ENCODE measurements at regions not wholly inside any gene's neighbourhood (a gene's known extent, or its start where the extent isn't known, plus 50 kb on each side); places are given as distances from the start of the nearest gene placed in this dataset.
"Not testable (repeated sequence)": the region's sequence is repeated elsewhere in the genome, so short reads cannot be mapped to it uniquely, and the experiment has no call there.

- Histone ChIP-seq H3K9me3 (ENCODE audit: control insufficient read depth, low read length) (no peaks in the 10 kb centered on the region), H3K36me3 (ENCODE audit: control insufficient read depth, insufficient read depth, low read length, severe bottlenecking) (no peaks in the 10 kb centered on the region), H3K9ac (ENCODE audit: low read length) (no peak overlapping the region), H3K4me3 (ENCODE audit: low read length) (no peak overlapping the region), H3K4me1 (ENCODE audit: control insufficient read depth, insufficient read depth, low read length) (no peaks in the 10 kb centered on the region), H3K27me3 (replicated peaks; ENCODE audit: control insufficient read depth, insufficient read depth, low read length) (no peaks in the 10 kb centered on the region)
- no peak for DNase-seq (ENCODE audit: low read depth)
Measured at GRCh38 chr7:152594801-152595200, 81.1 kb downstream of the XRCC2 start.

GRCh38 chr7:152591976-152592375 is 84.0 kb downstream of the XRCC2 start:
- H3K9me3 ChIP-seq (ENCODE audit: control insufficient read depth, low read length) = no peaks in the 10 kb centered on the region
- peaks cover 4% of the 10 kb centered on the region for H3K4me1 ChIP-seq (ENCODE audit: control insufficient read depth, insufficient read depth, low read length)
- DNase-seq (ENCODE audit: low read depth) = no peak
- H3K9ac ChIP-seq (ENCODE audit: low read length) = no peak overlapping the region
- no peak overlapping the region for H3K4me3 ChIP-seq (ENCODE audit: low read length)
- H3K36me3 ChIP-seq (ENCODE audit: control insufficient read depth, insufficient read depth, low read length, severe bottlenecking) = no peaks in the 10 kb centered on the region
- H3K27me3 ChIP-seq (replicated peaks; ENCODE audit: control insufficient read depth, insufficient read depth, low read length) = no peaks in the 10 kb centered on the region

DNA sequence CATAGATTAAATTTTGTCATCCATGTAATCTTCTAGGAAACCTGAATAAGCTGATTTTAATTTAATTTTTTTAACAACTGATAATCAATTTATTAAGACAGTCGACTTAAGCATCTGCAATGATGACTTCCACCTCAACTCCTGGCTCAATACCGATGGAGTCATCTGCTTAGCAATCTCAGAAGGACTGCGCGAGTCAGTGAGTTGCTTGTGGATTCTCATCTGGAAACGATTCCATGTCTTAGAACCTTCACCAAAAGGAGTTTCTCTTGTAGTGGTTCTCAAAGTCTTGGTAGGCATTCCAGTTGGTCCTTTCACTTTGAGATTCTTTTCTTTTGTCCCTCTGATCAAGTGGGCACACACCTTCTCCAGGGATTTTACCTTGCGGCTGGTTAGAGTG is 85.5 kb downstream of the XRCC2 start:
- H3K9me3 ChIP-seq (ENCODE audit: control insufficient read depth, low read length) = no peaks in the 10 kb centered on the region
- H3K4me3 ChIP-seq (ENCODE audit: low read length) = no peak overlapping the region
- H3K9ac ChIP-seq (ENCODE audit: low read length) = no peak overlapping the region
- no peaks in the 10 kb centered on the region for H3K36me3 ChIP-seq (ENCODE audit: control insufficient read depth, insufficient read depth, low read length, severe bottlenecking)
- H3K27me3 ChIP-seq (replicated peaks; ENCODE audit: control insufficient read depth, insufficient read depth, low read length) = no peaks in the 10 kb centered on the region
- DNase-seq (ENCODE audit: low read depth) = no peak
- peaks cover 4% of the 10 kb centered on the region for H3K4me1 ChIP-seq (ENCODE audit: control insufficient read depth, insufficient read depth, low read length)

DNA sequence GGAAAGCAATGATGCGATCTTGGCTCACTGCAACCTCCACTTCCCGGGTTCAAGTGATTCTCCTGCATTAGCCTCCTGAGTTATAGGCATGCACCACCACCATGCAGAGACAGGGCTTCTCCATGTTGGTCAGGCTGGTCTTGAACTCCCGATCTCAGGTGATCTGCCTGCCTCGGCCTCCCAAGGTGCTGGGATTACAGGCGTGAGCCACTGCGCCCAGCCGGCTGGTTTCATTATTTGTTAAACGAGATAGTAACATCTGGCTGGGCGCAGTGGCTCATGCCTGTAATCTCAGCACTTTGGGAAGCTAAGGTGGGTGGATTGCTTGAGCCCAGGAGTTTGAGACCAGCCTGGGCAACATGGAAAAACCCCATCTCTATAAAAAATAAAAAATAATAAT is 86.1 kb downstream of the XRCC2 start:
- not testable (repeated sequence) for H3K4me1 ChIP-seq (ENCODE audit: control insufficient read depth, insufficient read depth, low read length)

DNA sequence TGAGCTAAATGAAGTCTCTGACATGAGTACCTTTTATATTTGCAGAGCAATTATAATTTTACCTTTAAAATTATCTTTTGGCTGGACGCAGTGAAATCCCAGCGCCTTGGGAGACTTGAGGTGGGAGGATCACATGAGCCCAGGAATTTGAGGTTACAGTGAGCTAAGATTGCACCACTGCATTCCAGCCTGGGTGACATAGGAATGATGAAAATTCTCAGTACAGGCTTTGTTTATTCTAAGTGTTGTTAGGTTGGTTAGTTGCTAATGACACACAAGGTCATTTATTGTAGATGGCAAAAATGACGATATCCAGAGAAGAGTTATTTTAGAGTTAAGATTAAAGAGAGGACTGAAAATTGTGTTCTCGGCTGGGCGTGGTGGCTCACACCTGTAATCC is 87.6 kb downstream of the XRCC2 start:
- H3K9ac ChIP-seq (ENCODE audit: low read length) = no peak overlapping the region
- H3K27me3 ChIP-seq (replicated peaks; ENCODE audit: control insufficient read depth, insufficient read depth, low read length) = no peaks in the 10 kb centered on the region
- peaks cover 4% of the 10 kb centered on the region for H3K4me1 ChIP-seq (ENCODE audit: control insufficient read depth, insufficient read depth, low read length)
- H3K4me3 ChIP-seq (ENCODE audit: low read length) = no peak overlapping the region
- no peaks in the 10 kb centered on the region for H3K9me3 ChIP-seq (ENCODE audit: control insufficient read depth, low read length)
- peak; percentile 76 for DNase-seq (ENCODE audit: low read depth)
- H3K36me3 ChIP-seq (ENCODE audit: control insufficient read depth, insufficient read depth, low read length, severe bottlenecking) = no peaks in the 10 kb centered on the region

More for the DNA sequence above, 86.1 kb downstream of the XRCC2 start:
- H3K9ac ChIP-seq (ENCODE audit: low read length); DNase-seq (ENCODE audit: low read depth); H3K4me3 ChIP-seq (ENCODE audit: low read length); H3K27me3 ChIP-seq (replicated peaks; ENCODE audit: control insufficient read depth, insufficient read depth, low read length); H3K9me3 ChIP-seq (ENCODE audit: control insufficient read depth, low read length); H3K36me3 ChIP-seq (ENCODE audit: control insufficient read depth, insufficient read depth, low read length, severe bottlenecking): not testable (repeated sequence)

GRCh38 chr7:152587366-152587765 is 88.6 kb downstream of the XRCC2 start:
- no peak overlapping the region for H3K9ac ChIP-seq (ENCODE audit: low read length)
- H3K4me1 ChIP-seq (ENCODE audit: control insufficient read depth, insufficient read depth, low read length) = peaks cover 4% of the 10 kb centered on the region
- no peaks in the 10 kb centered on the region for H3K36me3 ChIP-seq (ENCODE audit: control insufficient read depth, insufficient read depth, low read length, severe bottlenecking)
- H3K9me3 ChIP-seq (ENCODE audit: control insufficient read depth, low read length) = no peaks in the 10 kb centered on the region
- peak; percentile 19 for DNase-seq (ENCODE audit: low read depth)
- no peaks in the 10 kb centered on the region for H3K27me3 ChIP-seq (replicated peaks; ENCODE audit: control insufficient read depth, insufficient read depth, low read length)
- H3K4me3 ChIP-seq (ENCODE audit: low read length) = no peak overlapping the region

DNA sequence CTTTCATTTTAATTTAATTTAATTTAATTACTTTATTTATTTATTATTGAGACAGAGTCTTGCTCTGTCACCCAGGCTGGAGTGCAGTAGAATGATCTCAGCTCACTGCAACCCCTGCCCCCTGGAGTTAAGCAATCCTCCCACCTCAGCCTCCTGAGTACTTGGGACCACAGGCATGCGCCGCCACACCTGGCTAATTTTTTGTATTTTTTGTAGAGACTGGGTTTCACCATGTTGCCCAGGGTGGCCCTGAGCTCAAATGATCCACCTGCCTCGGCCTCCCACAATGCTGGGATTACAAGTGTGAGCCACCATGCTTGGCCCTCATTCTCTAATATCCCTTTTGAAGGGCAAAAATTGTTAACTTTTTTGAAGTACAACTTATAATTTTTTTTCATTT is 92.9 kb downstream of the XRCC2 start:
- H3K27me3 ChIP-seq (replicated peaks; ENCODE audit: control insufficient read depth, insufficient read depth, low read length) = peaks cover 11% of the 10 kb centered on the region

GRCh38 chr7:152579070-152579469 is 96.9 kb downstream of the XRCC2 start:
- Histone ChIP-seq H3K27me3 (replicated peaks; ENCODE audit: control insufficient read depth, insufficient read depth, low read length) (peaks cover 21% of the 10 kb centered on the region), H3K9me3 (ENCODE audit: control insufficient read depth, low read length) (peaks cover 11% of the 10 kb centered on the region), H3K4me1 (ENCODE audit: control insufficient read depth, insufficient read depth, low read length) (no peaks in the 10 kb centered on the region), H3K4me3 (ENCODE audit: low read length) (no peak overlapping the region), H3K36me3 (ENCODE audit: control insufficient read depth, insufficient read depth, low read length, severe bottlenecking) (no peaks in the 10 kb centered on the region), H3K9ac (ENCODE audit: low read length) (no peak overlapping the region)
- DNase-seq (ENCODE audit: low read depth) = no peak

More for the DNA sequence above, 92.9 kb downstream of the XRCC2 start:
- Histone ChIP-seq H3K36me3 (ENCODE audit: control insufficient read depth, insufficient read depth, low read length, severe bottlenecking) (no peaks in the 10 kb centered on the region), H3K4me3 (ENCODE audit: low read length) (no peak overlapping the region), H3K9ac (ENCODE audit: low read length) (no peak overlapping the region), H3K9me3 (ENCODE audit: control insufficient read depth, low read length) (no peaks in the 10 kb centered on the region), H3K4me1 (ENCODE audit: control insufficient read depth, insufficient read depth, low read length) (no peaks in the 10 kb centered on the region)
- DNase-seq (ENCODE audit: low read depth) = no peak

DNA sequence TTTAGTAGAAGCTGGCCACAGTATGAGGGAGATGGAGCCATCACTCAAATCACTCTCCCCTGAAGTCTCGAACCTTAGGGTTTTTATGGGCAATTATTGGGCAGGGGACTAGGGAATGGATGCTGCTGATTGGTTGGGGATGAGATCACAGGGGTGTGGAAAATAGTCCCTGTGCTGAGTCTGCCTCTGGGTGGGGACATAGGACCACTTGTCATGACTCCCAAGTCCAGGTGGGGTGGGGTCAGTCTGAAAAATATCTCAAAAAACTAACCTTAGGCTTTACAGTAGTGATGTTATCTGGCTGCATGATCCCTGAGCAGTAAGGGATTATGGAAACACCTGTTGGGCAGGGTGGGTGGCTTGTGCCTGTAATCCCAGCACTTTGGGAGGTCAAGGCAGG is 98.6 kb downstream of the XRCC2 start:
- no peak for DNase-seq (ENCODE audit: low read depth)

DNA sequence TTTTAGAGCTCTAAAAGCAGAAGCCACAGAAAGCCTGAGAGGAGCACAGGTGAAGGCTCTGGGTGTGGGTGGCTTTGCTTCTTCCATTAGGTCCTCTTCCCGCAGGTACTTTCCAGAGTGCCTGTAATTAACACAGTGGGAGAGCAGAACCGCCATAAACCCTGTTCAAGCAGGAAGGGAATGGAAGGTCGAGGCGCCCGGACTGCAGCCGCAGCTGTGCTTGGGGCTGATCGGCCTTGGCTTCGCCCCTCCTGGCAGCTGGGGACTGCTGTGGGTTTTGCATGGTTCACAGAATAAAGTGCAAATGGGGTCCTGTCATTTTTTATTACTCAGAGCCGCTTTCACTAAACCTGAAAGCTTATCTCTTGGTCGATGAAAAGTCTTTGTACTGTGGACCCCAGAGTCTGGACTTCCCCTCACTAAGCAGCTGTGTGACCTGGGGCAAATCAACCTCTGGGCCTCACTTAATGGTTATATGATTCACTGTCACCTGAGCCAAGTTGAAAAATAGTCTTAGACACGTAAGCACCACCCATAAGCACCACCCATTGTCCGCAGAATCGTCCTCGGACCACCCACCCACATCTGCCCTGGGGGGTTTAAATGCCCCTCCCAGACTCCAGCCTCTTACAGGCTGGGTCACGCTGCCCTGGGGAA is 100.9 kb downstream of the XRCC2 start:
- Histone ChIP-seq H3K9me3 (ENCODE audit: control insufficient read depth, low read length) (peaks cover 11% of the 10 kb centered on the region), H3K9ac (ENCODE audit: low read length) (no peak overlapping the region), H3K4me1 (ENCODE audit: control insufficient read depth, insufficient read depth, low read length) (peaks cover 8% of the 10 kb centered on the region), H3K36me3 (ENCODE audit: control insufficient read depth, insufficient read depth, low read length, severe bottlenecking) (no peaks in the 10 kb centered on the region), H3K4me3 (ENCODE audit: low read length) (no peak overlapping the region), H3K27me3 (replicated peaks; ENCODE audit: control insufficient read depth, insufficient read depth, low read length) (peaks cover 20% of the 10 kb centered on the region)
- no peak for DNase-seq (ENCODE audit: low read depth)

More for the DNA sequence above, 98.6 kb downstream of the XRCC2 start:
- Histone ChIP-seq H3K36me3 (ENCODE audit: control insufficient read depth, insufficient read depth, low read length, severe bottlenecking) (no peaks in the 10 kb centered on the region), H3K9me3 (ENCODE audit: control insufficient read depth, low read length) (peaks cover 11% of the 10 kb centered on the region), H3K27me3 (replicated peaks; ENCODE audit: control insufficient read depth, insufficient read depth, low read length) (peaks cover 21% of the 10 kb centered on the region), H3K9ac (ENCODE audit: low read length) (no peak overlapping the region), H3K4me3 (ENCODE audit: low read length) (no peak overlapping the region), H3K4me1 (ENCODE audit: control insufficient read depth, insufficient read depth, low read length) (peaks cover 2% of the 10 kb centered on the region)

DNA sequence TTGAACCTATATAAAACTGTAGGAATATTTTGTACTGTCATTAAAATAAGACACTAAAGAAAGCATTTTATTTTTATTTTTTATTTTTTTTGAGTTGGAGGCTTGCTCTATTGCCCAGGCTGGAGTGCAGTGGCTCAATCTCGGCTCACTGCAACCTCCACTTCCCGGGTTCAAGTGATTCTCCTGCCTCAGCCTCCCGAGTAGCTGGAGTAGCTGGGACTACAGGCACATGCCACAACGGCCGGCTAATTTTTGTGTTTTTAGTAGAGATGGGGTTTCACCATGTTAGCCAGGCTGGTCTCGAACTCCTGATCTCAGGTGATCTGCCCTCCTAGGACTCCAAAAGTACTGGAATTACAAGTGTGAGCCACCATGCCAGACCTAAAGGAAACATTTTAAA is 102.8 kb downstream of the XRCC2 start:
- not testable (repeated sequence) for H3K4me3 ChIP-seq (ENCODE audit: low read length); DNase-seq (ENCODE audit: low read depth); H3K27me3 ChIP-seq (replicated peaks; ENCODE audit: control insufficient read depth, insufficient read depth, low read length); H3K9ac ChIP-seq (ENCODE audit: low read length); H3K4me1 ChIP-seq (ENCODE audit: control insufficient read depth, insufficient read depth, low read length); H3K36me3 ChIP-seq (ENCODE audit: control insufficient read depth, insufficient read depth, low read length, severe bottlenecking)
- H3K9me3 ChIP-seq (ENCODE audit: control insufficient read depth, low read length) = peaks cover 11% of the 10 kb centered on the region

DNA sequence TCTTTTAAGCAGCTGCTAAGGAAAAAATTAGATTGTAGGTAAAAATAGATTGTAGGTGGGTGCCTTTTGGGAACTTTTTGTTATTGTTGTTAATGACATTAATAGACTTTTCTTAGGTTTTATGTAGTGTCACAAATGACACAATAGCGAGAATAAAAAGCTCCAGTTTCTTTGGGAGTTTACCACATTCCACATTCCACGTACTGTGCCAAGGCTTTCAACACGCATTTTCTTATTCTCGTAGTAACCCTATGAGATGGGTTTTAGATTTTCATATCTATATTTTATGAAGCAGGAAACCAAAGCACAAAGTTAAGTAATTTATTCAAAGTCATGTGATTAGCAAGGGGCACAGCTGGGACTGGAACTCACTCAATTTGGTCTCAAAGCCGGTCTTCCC is 103.8 kb downstream of the XRCC2 start:
- peaks cover 8% of the 10 kb centered on the region for H3K4me1 ChIP-seq (ENCODE audit: control insufficient read depth, insufficient read depth, low read length)

More for the DNA sequence above, 103.8 kb downstream of the XRCC2 start:
- Histone ChIP-seq H3K27me3 (replicated peaks; ENCODE audit: control insufficient read depth, insufficient read depth, low read length) (peaks cover 10% of the 10 kb centered on the region), H3K9me3 (ENCODE audit: control insufficient read depth, low read length) (peaks cover 5% of the 10 kb centered on the region), H3K9ac (ENCODE audit: low read length) (no peak overlapping the region), H3K4me3 (ENCODE audit: low read length) (no peak overlapping the region), H3K36me3 (ENCODE audit: control insufficient read depth, insufficient read depth, low read length, severe bottlenecking) (no peaks in the 10 kb centered on the region)
- no peak for DNase-seq (ENCODE audit: low read depth)

All from adipocyte (in vitro differentiated cells).